ENCODE measurements at regions not wholly inside any gene's neighbourhood (a gene's known extent, or its start where the extent isn't known, plus 50 kb on each side); places are given as distances from the start of the nearest gene placed in this dataset.
"Not testable (repeated sequence)": the region's sequence is repeated elsewhere in the genome, so short reads cannot be mapped to it uniquely, and the experiment has no call there.

GRCh38 chr4:111930659-111931058 is 214.6 kb upstream of the FAM241A start:
- no peak for DNase-seq

GRCh38 chr4:111933703-111934102 is 211.6 kb upstream of the FAM241A start:
- DNase-seq = no peak

- no peak for DNase-seq
Measured at GRCh38 chr4:111934314-111934713, 210.9 kb upstream of the FAM241A start.

- DNase-seq = no peak
Measured at GRCh38 chr4:111937368-111937767, 207.9 kb upstream of the FAM241A start.

GRCh38 chr4:111941957-111942356 is 203.3 kb upstream of the FAM241A start:
- no peak for DNase-seq

- DNase-seq = no peak
Measured at GRCh38 chr4:111943796-111944203, 201.5 kb upstream of the FAM241A start.

- no peak for DNase-seq
Measured at GRCh38 chr4:111945014-111945413, 200.2 kb upstream of the FAM241A start.

GRCh38 chr4:111946800-111947199 is 198.5 kb upstream of the FAM241A start:
- no peak for DNase-seq

GRCh38 chr4:111952688-111953087 is 192.6 kb upstream of the FAM241A start:
- DNase-seq = no peak

GRCh38 chr4:111954550-111954949 is 190.7 kb upstream of the FAM241A start:
- DNase-seq = no peak

- DNase-seq = no peak
Measured at GRCh38 chr4:111955001-111955400, 190.3 kb upstream of the FAM241A start.

- DNase-seq = no peak
Measured at GRCh38 chr4:111957116-111957515, 188.1 kb upstream of the FAM241A start.

GRCh38 chr4:111957997-111958396 is 187.3 kb upstream of the FAM241A start:
- DNase-seq = no peak

- DNase-seq = no peak
Measured at GRCh38 chr4:111959222-111959621, 186.0 kb upstream of the FAM241A start.

- no peak for DNase-seq
Measured at GRCh38 chr4:111960241-111960667, 185.0 kb upstream of the FAM241A start.

GRCh38 chr4:111961026-111961425 is 184.2 kb upstream of the FAM241A start:
- DNase-seq = not testable (repeated sequence)

GRCh38 chr4:111961809-111962208 is 183.4 kb upstream of the FAM241A start:
- DNase-seq = no peak

GRCh38 chr4:111963158-111963700 is 182.0 kb upstream of the FAM241A start:
- DNase-seq = no peak

GRCh38 chr4:111977419-111977965 is 167.8 kb upstream of the FAM241A start:
- no peak for DNase-seq

- DNase-seq = no peak
Measured at GRCh38 chr4:111979921-111980320, 165.3 kb upstream of the FAM241A start.

GRCh38 chr4:111982089-111982488 is 163.2 kb upstream of the FAM241A start:
- DNase-seq = no peak

- no peak for DNase-seq
Measured at GRCh38 chr4:111984169-111984819, 161.0 kb upstream of the FAM241A start.

- DNase-seq = no peak
Measured at GRCh38 chr4:111985426-111985825, 159.8 kb upstream of the FAM241A start.

- no peak for DNase-seq
Measured at GRCh38 chr4:111986095-111986494, 159.2 kb upstream of the FAM241A start.

- DNase-seq = no peak
Measured at GRCh38 chr4:111988514-111988913, 156.7 kb upstream of the FAM241A start.
